GM18907 (cell line): ENCODE measurements at regions not wholly inside any gene's neighbourhood (a gene's known extent, or its start where the extent isn't known, plus 50 kb on each side); places are given as distances from the start of the nearest gene placed in this dataset.
A peak's percentile ranks its signal among the peaks of the same experiment; 100 is the strongest.
"Not testable (repeated sequence)": the region's sequence is repeated elsewhere in the genome, so short reads cannot be mapped to it uniquely, and the experiment has no call there.

ENCODE experiments used
- ATAC-seq: cut with Tn5 transposase; IDR thresholded peaks from one replicate; pipeline ENCODE4 v1.9.1; 2021; ENCODE audit warnings: mild to moderate bottlenecking, moderate library complexity; ENCODE audit not compliant: unreplicated experiment

GRCh38 chr9:22170556-22170955 lies 161.5 kb upstream of the CDKN2B start:
- ATAC-seq: no peak

- ATAC-seq: peak; percentile 59
These were observed 162.0 kb upstream of the CDKN2B start for GRCh38 chr9:22170990-22171670.

- no peak for ATAC-seq
These were observed 162.6 kb upstream of the CDKN2B start for GRCh38 chr9:22171691-22172090.

- no peak for ATAC-seq
These were observed 164.8 kb upstream of the CDKN2B start for GRCh38 chr9:22173908-22174307.

- no peak for ATAC-seq
These were observed 167.0 kb upstream of the CDKN2B start for GRCh38 chr9:22175972-22176545.

- not testable (repeated sequence) for ATAC-seq
These were observed 171.9 kb upstream of the CDKN2B start for GRCh38 chr9:22181021-22181420.

GRCh38 chr9:22189471-22189870 lies 180.4 kb upstream of the CDKN2B start:
- ATAC-seq: no peak

GRCh38 chr9:22197000-22197399 lies 187.9 kb upstream of the CDKN2B start:
- peak; percentile 77 for ATAC-seq

- no peak for ATAC-seq
These were observed 189.6 kb upstream of the CDKN2B start for GRCh38 chr9:22198681-22199080.

GRCh38 chr9:22201256-22201655 lies 192.2 kb upstream of the CDKN2B start:
- no peak for ATAC-seq

GRCh38 chr9:22203371-22204138 lies 194.4 kb upstream of the CDKN2B start:
- no peak for ATAC-seq

- no peak for ATAC-seq
These were observed 195.1 kb upstream of the CDKN2B start for GRCh38 chr9:22204240-22204639.

GRCh38 chr9:22206833-22207232 lies 197.7 kb upstream of the CDKN2B start:
- no peak for ATAC-seq

- peak; percentile 64 for ATAC-seq
These were observed 199.9 kb upstream of the CDKN2B start for GRCh38 chr9:22208846-22209585.

GRCh38 chr9:22210262-22210661 lies 201.2 kb upstream of the CDKN2B start:
- peak; percentile 43 for ATAC-seq

- ATAC-seq: no peak
These were observed 201.8 kb upstream of the CDKN2B start for GRCh38 chr9:22210936-22211335.

- ATAC-seq: no peak
These were observed 202.7 kb upstream of the CDKN2B start for GRCh38 chr9:22211588-22212360.

- ATAC-seq: no peak
These were observed 204.9 kb upstream of the CDKN2B start for GRCh38 chr9:22214021-22214420.

- no peak for ATAC-seq
These were observed 205.5 kb upstream of the CDKN2B start for GRCh38 chr9:22214497-22215031.

GRCh38 chr9:22215521-22215920 lies 206.4 kb upstream of the CDKN2B start:
- no peak for ATAC-seq
